ENCODE measurements at regions not wholly inside any gene's neighbourhood (a gene's known extent, or its start where the extent isn't known, plus 50 kb on each side); places are given as distances from the start of the nearest gene placed in this dataset.

DNA sequence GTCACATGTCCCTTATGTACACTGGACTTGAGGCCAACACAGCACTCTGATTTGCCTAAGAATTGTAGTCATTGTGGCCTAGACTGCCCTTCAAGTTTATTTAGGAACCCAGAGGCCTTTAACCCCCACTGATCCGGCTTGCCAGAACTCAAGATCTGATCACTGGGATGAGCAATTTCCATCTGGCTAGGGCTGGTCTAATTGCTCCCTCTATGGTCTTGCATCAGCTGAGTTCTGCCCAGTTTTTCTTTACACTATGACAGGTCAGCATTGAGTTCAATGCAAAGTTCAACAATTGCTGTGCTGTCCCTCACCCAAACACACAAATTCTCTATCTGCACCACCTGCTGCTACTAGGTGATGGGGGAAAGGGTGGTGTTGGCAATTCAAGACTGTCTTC lies 146.9 kb upstream of the MDGA2 start:
- TF ChIP-seq, protein P1, sequence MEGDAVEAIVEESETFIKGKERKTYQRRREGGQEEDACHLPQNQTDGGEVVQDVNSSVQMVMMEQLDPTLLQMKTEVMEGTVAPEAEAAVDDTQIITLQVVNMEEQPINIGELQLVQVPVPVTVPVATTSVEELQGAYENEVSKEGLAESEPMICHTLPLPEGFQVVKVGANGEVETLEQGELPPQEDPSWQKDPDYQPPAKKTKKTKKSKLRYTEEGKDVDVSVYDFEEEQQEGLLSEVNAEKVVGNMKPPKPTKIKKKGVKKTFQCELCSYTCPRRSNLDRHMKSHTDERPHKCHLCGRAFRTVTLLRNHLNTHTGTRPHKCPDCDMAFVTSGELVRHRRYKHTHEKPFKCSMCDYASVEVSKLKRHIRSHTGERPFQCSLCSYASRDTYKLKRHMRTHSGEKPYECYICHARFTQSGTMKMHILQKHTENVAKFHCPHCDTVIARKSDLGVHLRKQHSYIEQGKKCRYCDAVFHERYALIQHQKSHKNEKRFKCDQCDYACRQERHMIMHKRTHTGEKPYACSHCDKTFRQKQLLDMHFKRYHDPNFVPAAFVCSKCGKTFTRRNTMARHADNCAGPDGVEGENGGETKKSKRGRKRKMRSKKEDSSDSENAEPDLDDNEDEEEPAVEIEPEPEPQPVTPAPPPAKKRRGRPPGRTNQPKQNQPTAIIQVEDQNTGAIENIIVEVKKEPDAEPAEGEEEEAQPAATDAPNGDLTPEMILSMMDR (IDR thresholded peaks at IDR 0.05) = no peak
- H3K4me1 Mint-ChIP-seq (ENCODE audit: low read depth) = no peaks in the 10 kb centered on the region
- H3K9me3 Mint-ChIP-seq (ENCODE audit: low read depth) = peaks cover 20% of the 10 kb centered on the region
- H3K27me3 Mint-ChIP-seq (ENCODE audit: low read depth) = no peaks in the 10 kb centered on the region
- H3K36me3 Mint-ChIP-seq (ENCODE audit: low read depth) = no peaks in the 10 kb centered on the region
- H3K27ac Mint-ChIP-seq (ENCODE audit: unreplicated experiment) = no peak overlapping the region
- H3K4me3 Mint-ChIP-seq (ENCODE audit: unreplicated experiment) = no peak overlapping the region
- DNase-seq (ENCODE audit: low spot score) = no peak

DNA sequence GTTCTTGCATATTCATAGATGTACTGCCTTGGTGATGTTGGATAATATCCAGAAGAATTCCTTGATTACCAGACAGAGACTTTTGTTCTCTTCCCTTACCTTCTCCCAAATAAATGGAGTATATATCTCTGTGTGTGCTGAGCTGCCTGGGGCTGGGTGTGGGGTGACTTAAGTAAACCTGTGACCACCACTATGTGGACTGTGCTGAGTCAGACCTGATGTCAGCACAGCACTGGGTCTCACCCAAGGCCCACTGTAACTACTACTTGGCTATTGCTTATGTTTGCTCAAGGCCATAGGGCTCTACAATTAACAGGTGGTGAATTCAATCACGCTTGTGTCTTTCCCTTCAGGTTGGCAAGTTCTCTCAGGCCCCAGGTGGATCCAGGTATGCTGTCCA lies 145.7 kb upstream of the MDGA2 start:
- H3K4me3 Mint-ChIP-seq (ENCODE audit: unreplicated experiment) = no peak overlapping the region
- H3K27ac Mint-ChIP-seq (ENCODE audit: unreplicated experiment) = no peak overlapping the region
- H3K27me3 Mint-ChIP-seq (ENCODE audit: low read depth) = no peaks in the 10 kb centered on the region
- peaks cover 31% of the 10 kb centered on the region for H3K9me3 Mint-ChIP-seq (ENCODE audit: low read depth)
- H3K4me1 Mint-ChIP-seq (ENCODE audit: low read depth) = no peaks in the 10 kb centered on the region
- DNase-seq (ENCODE audit: low spot score) = no peak
- TF ChIP-seq, protein P1 (IDR thresholded peaks at IDR 0.05) = no peak
- peaks cover 1% of the 10 kb centered on the region for H3K36me3 Mint-ChIP-seq (ENCODE audit: low read depth)

DNA sequence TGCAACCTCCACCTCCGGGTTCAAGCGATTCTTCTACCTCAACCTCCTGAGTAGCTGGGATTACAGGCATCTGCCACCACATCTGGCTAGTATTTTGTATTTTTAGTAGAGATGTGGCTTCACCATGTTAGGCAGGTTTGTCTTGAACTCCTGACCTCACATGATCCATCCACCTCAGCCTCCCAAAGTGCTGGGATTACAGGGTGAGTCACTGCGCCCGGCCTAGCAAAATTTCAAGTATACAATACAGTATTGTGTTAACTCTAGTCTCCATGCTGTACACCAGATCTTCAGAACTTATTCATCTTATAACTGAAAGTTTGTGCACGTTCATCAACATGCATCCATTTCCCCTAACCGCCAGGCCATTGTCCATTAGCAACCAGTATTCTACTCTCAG lies 115.1 kb upstream of the MDGA2 start:
- no peaks in the 10 kb centered on the region for H3K27me3 Mint-ChIP-seq (ENCODE audit: low read depth)
- H3K4me1 Mint-ChIP-seq (ENCODE audit: low read depth) = no peaks in the 10 kb centered on the region
- DNase-seq (ENCODE audit: low spot score) = no peak
- H3K4me3 Mint-ChIP-seq (ENCODE audit: unreplicated experiment) = no peak overlapping the region
- H3K36me3 Mint-ChIP-seq (ENCODE audit: low read depth) = no peaks in the 10 kb centered on the region
- peaks cover 3% of the 10 kb centered on the region for H3K9me3 Mint-ChIP-seq (ENCODE audit: low read depth)
- TF ChIP-seq, protein P1 (IDR thresholded peaks at IDR 0.05) = no peak
- no peak overlapping the region for H3K27ac Mint-ChIP-seq (ENCODE audit: unreplicated experiment)

DNA sequence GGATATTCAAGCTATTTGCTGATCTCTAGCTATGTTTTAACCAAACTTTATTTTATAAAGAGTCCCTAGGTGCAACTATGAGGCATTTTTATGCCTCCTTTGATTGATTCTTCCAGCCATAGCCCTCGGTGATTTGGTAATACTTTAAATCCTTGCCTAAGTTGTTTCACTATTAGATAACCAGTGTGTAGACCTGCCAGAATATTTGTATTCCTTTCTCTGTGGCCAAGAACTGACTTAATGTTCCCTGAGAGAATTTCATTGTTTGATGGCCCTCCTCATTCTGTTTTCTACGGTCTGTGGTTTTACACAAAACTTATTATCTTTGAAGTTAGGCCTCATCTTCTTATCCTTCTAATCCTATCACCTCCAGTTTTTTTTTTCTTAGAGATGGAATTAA lies 109.7 kb upstream of the MDGA2 start:
- no peaks in the 10 kb centered on the region for H3K36me3 Mint-ChIP-seq (ENCODE audit: low read depth)

DNA sequence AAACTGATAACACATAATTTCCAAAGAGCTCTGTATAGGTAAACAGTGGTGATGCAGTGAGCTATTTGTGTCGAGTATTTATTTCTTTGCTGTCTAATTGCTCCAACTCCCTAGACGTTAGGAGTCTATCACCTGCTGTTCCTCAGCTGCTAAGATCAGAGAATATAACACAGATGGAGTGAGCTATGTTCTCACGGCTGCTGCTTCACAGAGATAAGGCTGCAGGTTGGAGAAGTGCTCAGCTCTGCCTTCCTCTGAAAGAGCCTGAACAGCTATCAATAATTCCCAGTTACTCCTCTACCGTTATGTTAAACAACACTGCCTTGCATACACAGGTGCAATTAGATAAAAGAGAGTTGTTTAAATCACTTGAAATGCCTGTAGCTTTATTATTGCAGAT lies 103.2 kb upstream of the MDGA2 start:
- no peaks in the 10 kb centered on the region for H3K4me1 Mint-ChIP-seq (ENCODE audit: low read depth)
- DNase-seq (ENCODE audit: low spot score) = no peak
- H3K27me3 Mint-ChIP-seq (ENCODE audit: low read depth) = no peaks in the 10 kb centered on the region
- TF ChIP-seq, protein P1 (IDR thresholded peaks at IDR 0.05) = no peak
- no peak overlapping the region for H3K4me3 Mint-ChIP-seq (ENCODE audit: unreplicated experiment)
- H3K36me3 Mint-ChIP-seq (ENCODE audit: low read depth) = no peaks in the 10 kb centered on the region
- H3K9me3 Mint-ChIP-seq (ENCODE audit: low read depth) = no peaks in the 10 kb centered on the region
- H3K27ac Mint-ChIP-seq (ENCODE audit: unreplicated experiment) = no peak overlapping the region

More for the DNA sequence above, 109.7 kb upstream of the MDGA2 start:
- Mint-ChIP-seq H3K27me3 (ENCODE audit: low read depth) (no peaks in the 10 kb centered on the region), H3K4me3 (ENCODE audit: unreplicated experiment) (no peak overlapping the region), H3K9me3 (ENCODE audit: low read depth) (no peaks in the 10 kb centered on the region), H3K4me1 (ENCODE audit: low read depth) (no peaks in the 10 kb centered on the region), H3K27ac (ENCODE audit: unreplicated experiment) (no peak overlapping the region)
- no peak for DNase-seq (ENCODE audit: low spot score)
- TF ChIP-seq, protein P1 (IDR thresholded peaks at IDR 0.05) = no peak

Measured in chondrocyte (in vitro differentiated cells).